Duodenal mucosa (tissue), 2 donors: ENCODE measurements at regions not wholly inside any gene's neighbourhood (a gene's known extent, or its start where the extent isn't known, plus 50 kb on each side); places are given as distances from the start of the nearest gene placed in this dataset.

Experiments
- H3K27ac ChIP-seq: one replicate; pipeline ENCODE4 v1.7.0; 2013; ENCODE audit warnings: low read depth, low read length
- H3K27me3 ChIP-seq, 2 donors: one replicate each; pipeline ENCODE4 v1.7.0; 2013; ENCODE audit warnings: low read length in 2 of 2, control low read depth in 1 of 2; ENCODE audit not compliant: insufficient read depth in 2 of 2, control insufficient read depth in 1 of 2
- H3K36me3 ChIP-seq, 2 donors: one replicate each; pipeline ENCODE4 v1.7.0; 2013; ENCODE audit warnings: low read length in 2 of 2, control low read depth in 1 of 2; ENCODE audit not compliant: insufficient read depth in 2 of 2, control insufficient read depth in 1 of 2
- H3K4me1 ChIP-seq, 2 donors: one replicate each; pipeline ENCODE4 v1.7.0; 2013; ENCODE audit warnings: low read length in 2 of 2, control low read depth in 1 of 2; ENCODE audit not compliant: insufficient read depth in 2 of 2, control insufficient read depth in 1 of 2
- H3K4me3 ChIP-seq, 2 donors: one replicate each; pipeline ENCODE4 v1.7.0; 2013; ENCODE audit warnings: low read length in 2 of 2, low read depth in 1 of 2
- H3K9ac ChIP-seq, 2 donors: one replicate each; pipeline ENCODE4 v1.7.0; 2013; ENCODE audit warnings: low read length in 2 of 2, low read depth in 1 of 2
- H3K9me3 ChIP-seq, 2 donors: one replicate each; pipeline ENCODE4 v1.7.0; 2013; ENCODE audit warnings: low read length in 2 of 2, control low read depth in 1 of 2; ENCODE audit not compliant: control insufficient read depth in 1 of 2

- H3K4me3 ChIP-seq = no peak overlapping the region
- no peaks in the 10 kb centered on the region for H3K36me3 ChIP-seq
- no peak overlapping the region for H3K9ac ChIP-seq
- H3K9me3 ChIP-seq = no peaks in the 10 kb centered on the region
- H3K27ac ChIP-seq = no peak overlapping the region
- H3K27me3 ChIP-seq = no peaks in the 10 kb centered on the region
- H3K4me1 ChIP-seq = no peaks in the 10 kb centered on the region
Measured at GRCh38 chr6:11413117-11413687, 124.3 kb upstream of the TMEM170B start.

GRCh38 chr6:11412616-11413015, 124.9 kb upstream of the TMEM170B start:
- no peaks in the 10 kb centered on the region for H3K27me3 ChIP-seq
- no peak overlapping the region for H3K9ac ChIP-seq
- H3K9me3 ChIP-seq = no peaks in the 10 kb centered on the region
- no peak overlapping the region for H3K27ac ChIP-seq
- no peaks in the 10 kb centered on the region for H3K4me1 ChIP-seq
- H3K36me3 ChIP-seq = no peaks in the 10 kb centered on the region
- H3K4me3 ChIP-seq = no peak overlapping the region

- Histone ChIP-seq H3K27ac (no peak overlapping the region), H3K4me3 (no peak overlapping the region), H3K9ac (no peak overlapping the region), H3K4me1 (no peaks in the 10 kb centered on the region), H3K9me3 (no peaks in the 10 kb centered on the region), H3K27me3 (no peaks in the 10 kb centered on the region), H3K36me3 (no peaks in the 10 kb centered on the region)
Measured at GRCh38 chr6:11412011-11412424, 125.5 kb upstream of the TMEM170B start.

- Histone ChIP-seq H3K36me3 (no peaks in the 10 kb centered on the region), H3K9me3 (no peaks in the 10 kb centered on the region), H3K4me3 (no peak overlapping the region), H3K9ac (no peak overlapping the region), H3K27me3 (no peaks in the 10 kb centered on the region), H3K4me1 (no peaks in the 10 kb centered on the region), H3K27ac (no peak overlapping the region)
Measured at GRCh38 chr6:11411593-11411992, 126.0 kb upstream of the TMEM170B start.

- no peaks in the 10 kb centered on the region for H3K9me3 ChIP-seq
- H3K9ac ChIP-seq = no peak overlapping the region
- H3K27ac ChIP-seq = no peak overlapping the region
- H3K4me3 ChIP-seq = no peak overlapping the region
- H3K4me1 ChIP-seq = no peaks in the 10 kb centered on the region
- no peaks in the 10 kb centered on the region for H3K27me3 ChIP-seq
- H3K36me3 ChIP-seq = no peaks in the 10 kb centered on the region
Measured at GRCh38 chr6:11410539-11411307, 126.8 kb upstream of the TMEM170B start.

- Histone ChIP-seq H3K36me3 (no peaks in the 10 kb centered on the region), H3K27ac (no peak overlapping the region), H3K27me3 (no peaks in the 10 kb centered on the region), H3K9me3 (no peaks in the 10 kb centered on the region), H3K9ac (no peak overlapping the region), H3K4me1 (no peaks in the 10 kb centered on the region), H3K4me3 (no peak overlapping the region)
Measured at GRCh38 chr6:11409371-11409770, 128.2 kb upstream of the TMEM170B start.

- no peaks in the 10 kb centered on the region for H3K36me3 ChIP-seq
- H3K4me3 ChIP-seq = no peak overlapping the region
- no peaks in the 10 kb centered on the region for H3K27me3 ChIP-seq
- no peaks in the 10 kb centered on the region for H3K4me1 ChIP-seq
- H3K9ac ChIP-seq = no peak overlapping the region
- no peak overlapping the region for H3K27ac ChIP-seq
- H3K9me3 ChIP-seq = no peaks in the 10 kb centered on the region
Measured at GRCh38 chr6:11407414-11407813, 130.1 kb upstream of the TMEM170B start.

- Histone ChIP-seq H3K4me3 (no peak overlapping the region), H3K36me3 (no peaks in the 10 kb centered on the region), H3K27me3 (no peaks in the 10 kb centered on the region), H3K9me3 (no peaks in the 10 kb centered on the region), H3K9ac (no peak overlapping the region), H3K27ac (no peak overlapping the region), H3K4me1 (no peaks in the 10 kb centered on the region)
Measured at GRCh38 chr6:11404838-11405237, 132.7 kb upstream of the TMEM170B start.

- Histone ChIP-seq H3K27ac (no peak overlapping the region), H3K9ac (no peak overlapping the region), H3K36me3 (no peaks in the 10 kb centered on the region), H3K27me3 (no peaks in the 10 kb centered on the region), H3K4me3 (no peak overlapping the region), H3K4me1 (no peaks in the 10 kb centered on the region), H3K9me3 (no peaks in the 10 kb centered on the region)
Measured at GRCh38 chr6:11404081-11404480, 133.5 kb upstream of the TMEM170B start.

- no peak overlapping the region for H3K27ac ChIP-seq
- H3K27me3 ChIP-seq = no peaks in the 10 kb centered on the region
- no peak overlapping the region for H3K4me3 ChIP-seq
- no peaks in the 10 kb centered on the region for H3K36me3 ChIP-seq
- H3K9ac ChIP-seq = no peak overlapping the region
- H3K4me1 ChIP-seq = no peaks in the 10 kb centered on the region
- no peaks in the 10 kb centered on the region for H3K9me3 ChIP-seq
Measured at GRCh38 chr6:11403035-11403601, 134.4 kb upstream of the TMEM170B start.
